PC-9 (cell line): ENCODE measurements at regions not wholly inside any gene's neighbourhood (a gene's known extent, or its start where the extent isn't known, plus 50 kb on each side); places are given as distances from the start of the nearest gene placed in this dataset.

Experiments
- BruUV-seq: library from RNA; stranded (reverse); fragments of 400-500 nt; replicated peaks from 2 replicates; lab custom pipeline; 2021; lab: Mats Ljungman, UMichigan
- CTCF ChIA-PET: fragments of 300-600 bp; sonication (Branson Sonifier 250); formaldehyde crosslinking; loops from one replicate; lab custom pipeline; 2022; ENCODE audit warnings: antibody characterized with exemption; lab: Charles Lee
- POLR2A ChIA-PET: fragments of 300-600 bp; sonication (Branson Sonifier 250); formaldehyde crosslinking; loops from one replicate; lab custom pipeline; 2022; ENCODE audit warnings: antibody characterized with exemption; ENCODE audit not compliant: unreplicated experiment; lab: Charles Lee
- DNase-seq, 2 experiments: peaks; one replicate each; pipeline versions ENCODE4 v3.0.0 to v3.0.0-alpha.2; 2015 to 2022; ENCODE audit warnings: mixed read lengths in 1 of 2
- H2AFZ ChIP-seq: fragments of 200-600 bp; sonication (generic); 2 replicates; pipeline ENCODE4 v1.8.1; 2017; ENCODE audit warnings: antibody characterized with exemption
- H3F3A ChIP-seq: fragments of 200-600 bp; sonication (generic); 2 replicates; pipeline ENCODE4 v1.8.1; 2017; ENCODE audit warnings: antibody characterized with exemption, mild to moderate bottlenecking, low read depth; ENCODE audit not compliant: insufficient read depth
- H3K27ac ChIP-seq: fragments of 200-600 bp; sonication (generic); 2 replicates; pipeline ENCODE4 v1.6.1; 2016; ENCODE audit warnings: mixed run types
- H3K27me3 ChIP-seq: fragments of 200-600 bp; sonication (generic); 2 replicates; pipeline ENCODE4 v1.6.1; 2016; ENCODE audit warnings: low read depth, mixed run types; ENCODE audit not compliant: insufficient read depth
- H3K36me3 ChIP-seq: fragments of 200-600 bp; sonication (generic); 2 replicates; pipeline ENCODE4 v1.6.1; 2016; ENCODE audit warnings: low read depth, mixed run types
- H3K4me1 ChIP-seq: fragments of 200-600 bp; sonication (generic); replicated peaks from 2 replicates; pipeline ENCODE4 v1.6.1; 2016; ENCODE audit warnings: mixed run types; ENCODE audit not compliant: insufficient read depth
- H3K4me2 ChIP-seq: fragments of 200-600 bp; sonication (generic); 2 replicates; pipeline ENCODE4 v1.6.1; 2017; ENCODE audit warnings: mixed run types
- H3K4me3 ChIP-seq: fragments of 200-600 bp; sonication (generic); 2 replicates; pipeline ENCODE4 v1.6.1; 2016; ENCODE audit warnings: mixed run types
- H3K79me2 ChIP-seq: fragments of 200-600 bp; sonication (generic); 2 replicates; pipeline ENCODE4 v1.6.1; 2017; ENCODE audit warnings: low read depth, mixed run types
- H3K9me2 ChIP-seq: fragments of 200-600 bp; sonication (generic); 2 replicates; pipeline ENCODE4 v1.8.1; 2017; ENCODE audit warnings: mild to moderate bottlenecking; ENCODE audit not compliant: insufficient read depth
- H3K9me3 ChIP-seq: fragments of 200-600 bp; sonication (generic); 2 replicates; pipeline ENCODE4 v1.8.1; 2016; ENCODE audit warnings: low read depth; ENCODE audit not compliant: insufficient read depth
- H4K20me1 ChIP-seq: fragments of 200-600 bp; sonication (generic); 2 replicates; pipeline ENCODE4 v1.8.1; 2017; ENCODE audit not compliant: insufficient read depth
- CTCF ChIP-seq: fragments of 200-600 bp; sonication (generic); conservative IDR thresholded peaks from 2 replicates; pipeline ENCODE4 v1.6.1; 2017; ENCODE audit warnings: mixed run types, antibody characterized with exemption, mild to moderate bottlenecking, moderate library complexity
- EZH2 ChIP-seq: fragments of 200-600 bp; sonication (generic); IDR thresholded peaks from 2 replicates; pipeline ENCODE4 v1.8.0; 2017; ENCODE audit warnings: antibody characterized with exemption, low read depth
- intact Hi-C: fragments of 100-400 bp; cut with micrococcal nuclease; formaldehyde crosslinking; loops from one replicate; pipeline ENCODE4 v1.10.0; 2022; ENCODE audit not compliant: unreplicated experiment

- H4K20me1 ChIP-seq: no peaks in the 10 kb centered on the region
- H3K79me2 ChIP-seq: no peaks in the 10 kb centered on the region
- no peak overlapping the region for H3K4me3 ChIP-seq
- TF ChIP-seq EZH2: no peak
- H3K27me3 ChIP-seq: no peaks in the 10 kb centered on the region
- ChIA-PET POLR2A (no interaction called here), CTCF (no interaction called here)
- intact Hi-C loops: no loop called here
- H3F3A ChIP-seq: peaks cover 18% of the 10 kb centered on the region
- no peak overlapping the region for H3K27ac ChIP-seq
- H3K4me1 ChIP-seq: peaks cover 43% of the 10 kb centered on the region
- H3K9me3 ChIP-seq: no peaks in the 10 kb centered on the region
- H3K9me2 ChIP-seq: no peaks in the 10 kb centered on the region
- no peak overlapping the region for H2AFZ ChIP-seq
- DNase-seq: no peak
- H3K36me3 ChIP-seq: no peaks in the 10 kb centered on the region
- H3K4me2 ChIP-seq: no peak overlapping the region
- no TSS peak for BruUV-seq
These were observed 72.1 kb upstream of the NANOS1 start for GRCh38 chr10:118957443-118957825.

- no peak overlapping the region for H2AFZ ChIP-seq
- peaks cover 18% of the 10 kb centered on the region for H3F3A ChIP-seq
- POLR2A ChIA-PET: no interaction called here
- H3K4me1 ChIP-seq: peaks cover 49% of the 10 kb centered on the region
- TF ChIP-seq CTCF: no peak
- TF ChIP-seq EZH2: no peak
- CTCF ChIA-PET: no interaction called here
- H3K27ac ChIP-seq: no peak overlapping the region
- H3K4me2 ChIP-seq: no peak overlapping the region
- no peaks in the 10 kb centered on the region for H3K9me2 ChIP-seq
- H3K79me2 ChIP-seq: no peaks in the 10 kb centered on the region
- no peaks in the 10 kb centered on the region for H3K36me3 ChIP-seq
- H3K4me3 ChIP-seq: no peak overlapping the region
- no peak for DNase-seq
- H3K9me3 ChIP-seq: no peaks in the 10 kb centered on the region
- no TSS peak for BruUV-seq
- H4K20me1 ChIP-seq: no peaks in the 10 kb centered on the region
- intact Hi-C loops: no loop called here
- H3K27me3 ChIP-seq: no peaks in the 10 kb centered on the region
These were observed 71.5 kb upstream of the NANOS1 start for GRCh38 chr10:118957966-118958365.

DNA sequence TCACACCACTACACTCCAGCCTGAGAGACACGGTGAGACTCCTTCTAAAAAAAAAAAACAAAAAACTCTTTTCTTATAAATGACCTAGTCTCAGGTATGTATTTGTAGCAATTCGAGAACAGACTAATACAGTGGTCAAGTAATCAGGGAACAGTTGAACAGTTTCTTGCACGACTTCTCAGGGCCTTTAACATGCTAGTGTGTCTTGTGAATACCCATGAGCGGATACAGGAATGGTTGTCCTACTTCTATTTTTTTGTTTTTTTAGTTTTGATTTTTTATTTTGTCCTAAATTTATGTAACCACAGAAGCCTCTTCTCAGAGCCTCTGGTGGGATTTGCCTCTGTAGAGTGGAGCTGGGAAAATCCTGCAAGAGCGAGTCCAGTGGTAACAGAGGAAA lies 71.0 kb upstream of the NANOS1 start:
- Histone ChIP-seq H3F3A (peaks cover 18% of the 10 kb centered on the region), H3K9me2 (no peaks in the 10 kb centered on the region), H4K20me1 (no peaks in the 10 kb centered on the region), H3K36me3 (no peaks in the 10 kb centered on the region), H3K79me2 (no peaks in the 10 kb centered on the region), H2AFZ (no peak overlapping the region), H3K4me2 (peak overlapping the region; percentile 44), H3K4me1 (peaks cover 49% of the 10 kb centered on the region), H3K4me3 (no peak overlapping the region), H3K9me3 (no peaks in the 10 kb centered on the region), H3K27me3 (no peaks in the 10 kb centered on the region), H3K27ac (peak overlapping the region; percentile 66)
- CTCF ChIA-PET: interaction anchor here (0.6 kb wide), 1 partner anchor 108 kb away, joined by 5 read pairs; no protein-coding TSS in a partner anchor
- POLR2A ChIA-PET: no interaction called here
- TF ChIP-seq EZH2 (no peak), CTCF (no peak)
- BruUV-seq: no TSS peak
- intact Hi-C loops: no loop called here
- no peak for DNase-seq
